GM13976 (cell line): ENCODE measurements at regions not wholly inside any gene's neighbourhood (a gene's known extent, or its start where the extent isn't known, plus 50 kb on each side); places are given as distances from the start of the nearest gene placed in this dataset.

ENCODE experiments used
- DNase-seq: peaks from one replicate; pipeline ENCODE4 v3.0.0; 2012; ENCODE audit warnings: low spot score
- in situ Hi-C: fragments of 300-500 bp; cut with MboI; formaldehyde crosslinking; loops from one replicate; pipeline ENCODE4 v1.12.0; 2022; ENCODE audit warnings: low sequenced_read_pairs, mixed read lengths, inconsistent platforms; ENCODE audit not compliant: unreplicated experiment
- TF ChIP-seq, protein P1 (sequence below): IDR thresholded peaks from 2 replicates; pipeline ENCODE4 v1.5.1; 2012; ENCODE audit warnings: borderline replicate concordance, mild to moderate bottlenecking; ENCODE audit not compliant: insufficient read depth; ENCODE audit errors: extremely low read depth, missing control alignments, control extremely low read depth

DNA sequence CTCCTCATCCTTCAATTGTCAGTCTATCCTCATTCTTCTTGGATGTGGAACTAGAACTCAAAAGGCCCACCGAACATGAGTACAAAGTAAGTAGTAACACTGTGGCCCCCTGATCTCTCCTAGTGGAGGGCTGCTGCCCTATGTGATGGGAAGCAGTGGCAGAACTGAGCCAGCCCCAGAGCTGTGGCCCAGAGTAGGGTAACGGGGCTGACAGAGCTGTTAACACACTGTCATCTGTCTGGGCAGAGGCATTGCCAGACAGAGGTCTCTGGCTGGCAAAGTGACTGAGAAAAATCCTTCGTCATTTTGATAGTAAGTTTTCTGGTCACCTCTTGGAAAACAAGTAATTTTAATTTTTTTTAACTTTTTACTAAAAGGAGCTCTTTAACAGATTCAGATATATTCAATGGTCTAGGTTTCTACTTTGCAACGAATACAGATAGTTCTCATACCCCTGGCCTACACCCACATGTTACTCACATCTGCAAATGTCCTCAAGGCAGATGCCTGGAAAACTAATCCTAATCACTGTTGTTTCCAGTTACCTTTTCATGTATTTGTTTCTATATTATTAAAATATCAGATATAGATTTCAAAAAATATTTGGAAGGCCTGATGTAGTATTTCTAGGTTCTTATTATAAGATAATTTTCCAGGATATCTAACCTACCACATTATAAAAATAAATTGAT lies 588.7 kb downstream of the CPS1 start:
- DNase-seq, result no peak
- TF ChIP-seq, protein P1, sequence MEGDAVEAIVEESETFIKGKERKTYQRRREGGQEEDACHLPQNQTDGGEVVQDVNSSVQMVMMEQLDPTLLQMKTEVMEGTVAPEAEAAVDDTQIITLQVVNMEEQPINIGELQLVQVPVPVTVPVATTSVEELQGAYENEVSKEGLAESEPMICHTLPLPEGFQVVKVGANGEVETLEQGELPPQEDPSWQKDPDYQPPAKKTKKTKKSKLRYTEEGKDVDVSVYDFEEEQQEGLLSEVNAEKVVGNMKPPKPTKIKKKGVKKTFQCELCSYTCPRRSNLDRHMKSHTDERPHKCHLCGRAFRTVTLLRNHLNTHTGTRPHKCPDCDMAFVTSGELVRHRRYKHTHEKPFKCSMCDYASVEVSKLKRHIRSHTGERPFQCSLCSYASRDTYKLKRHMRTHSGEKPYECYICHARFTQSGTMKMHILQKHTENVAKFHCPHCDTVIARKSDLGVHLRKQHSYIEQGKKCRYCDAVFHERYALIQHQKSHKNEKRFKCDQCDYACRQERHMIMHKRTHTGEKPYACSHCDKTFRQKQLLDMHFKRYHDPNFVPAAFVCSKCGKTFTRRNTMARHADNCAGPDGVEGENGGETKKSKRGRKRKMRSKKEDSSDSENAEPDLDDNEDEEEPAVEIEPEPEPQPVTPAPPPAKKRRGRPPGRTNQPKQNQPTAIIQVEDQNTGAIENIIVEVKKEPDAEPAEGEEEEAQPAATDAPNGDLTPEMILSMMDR, result no peak
- in situ Hi-C loops, result no loop called here

- no peak for DNase-seq
- in situ Hi-C loops, result no loop called here
- TF ChIP-seq, protein P1, result no peak
These were observed 593.3 kb downstream of the CPS1 start for GRCh38 chr2:211149731-211150130.

DNA sequence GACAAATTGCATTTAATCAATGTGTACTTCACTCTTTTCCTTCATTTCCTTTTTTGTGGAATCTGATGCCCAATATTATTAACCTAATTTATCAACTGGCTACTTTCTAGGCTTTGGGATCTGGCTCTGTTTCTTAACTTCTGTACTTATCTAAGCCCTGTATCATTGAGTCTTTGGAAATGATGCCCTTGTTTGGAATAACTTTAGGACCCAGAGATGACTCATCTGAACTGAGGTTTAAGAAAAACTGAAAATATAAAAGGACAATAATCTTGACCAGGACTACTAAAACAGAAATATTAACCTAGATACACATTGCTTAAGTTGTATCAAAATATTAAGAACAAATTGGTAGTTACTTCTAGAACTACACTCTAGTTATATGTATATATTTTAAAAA lies 600.8 kb downstream of the CPS1 start:
- in situ Hi-C loops, result no loop called here
- DNase-seq, result no peak
- TF ChIP-seq, protein P1, result no peak

DNA sequence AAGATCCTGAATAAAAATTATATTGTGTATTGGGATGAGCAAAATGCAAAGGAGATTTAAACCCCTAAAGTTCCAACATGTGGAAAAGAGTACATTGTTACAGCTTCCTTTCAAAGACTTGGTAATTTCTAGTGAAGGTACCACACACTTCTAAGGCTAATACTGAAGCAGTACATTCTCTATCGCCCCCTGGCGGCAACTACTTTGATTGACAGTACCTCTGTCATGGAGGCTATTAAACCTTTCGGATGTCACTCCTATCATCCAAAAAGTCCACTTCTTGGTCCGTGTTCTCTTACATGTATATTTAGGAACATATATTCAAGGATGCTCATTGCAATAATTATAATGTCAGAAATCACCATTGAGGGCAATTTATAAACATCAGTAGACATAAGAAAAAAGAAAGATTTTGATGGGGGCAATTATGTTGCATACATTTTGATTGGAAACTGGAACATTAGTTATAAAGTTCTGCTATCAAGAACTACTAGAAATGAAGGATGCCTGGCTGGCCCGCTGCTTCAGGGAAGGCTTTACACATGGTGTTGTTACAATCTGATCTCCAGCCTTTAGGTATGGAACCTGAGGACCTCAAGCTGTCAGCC lies 601.6 kb downstream of the CPS1 start:
- DNase-seq, result peak; percentile 43
- in situ Hi-C loops, result no loop called here
- TF ChIP-seq, protein P1, result peak; percentile 84

DNA sequence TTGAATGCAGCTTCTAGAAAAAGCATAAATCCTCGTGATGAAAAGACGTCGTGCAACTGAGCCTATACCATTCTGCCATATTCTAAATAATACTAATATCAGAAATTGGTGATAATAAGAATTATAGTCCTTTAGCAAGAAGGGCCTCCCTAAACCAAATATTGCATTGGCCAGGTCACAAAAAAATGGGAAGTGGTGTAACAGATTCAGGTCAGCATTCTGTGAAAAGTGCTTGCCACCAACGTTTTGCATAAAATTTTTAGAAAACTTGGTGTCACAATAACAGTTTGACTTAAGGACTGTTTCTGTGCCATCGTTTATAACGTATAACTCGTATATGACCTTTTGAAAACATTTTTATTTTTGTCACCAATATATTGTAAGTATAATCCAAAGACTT lies 603.6 kb downstream of the CPS1 start:
- no peak for DNase-seq
- TF ChIP-seq, protein P1, result no peak
- in situ Hi-C loops, result no loop called here

DNA sequence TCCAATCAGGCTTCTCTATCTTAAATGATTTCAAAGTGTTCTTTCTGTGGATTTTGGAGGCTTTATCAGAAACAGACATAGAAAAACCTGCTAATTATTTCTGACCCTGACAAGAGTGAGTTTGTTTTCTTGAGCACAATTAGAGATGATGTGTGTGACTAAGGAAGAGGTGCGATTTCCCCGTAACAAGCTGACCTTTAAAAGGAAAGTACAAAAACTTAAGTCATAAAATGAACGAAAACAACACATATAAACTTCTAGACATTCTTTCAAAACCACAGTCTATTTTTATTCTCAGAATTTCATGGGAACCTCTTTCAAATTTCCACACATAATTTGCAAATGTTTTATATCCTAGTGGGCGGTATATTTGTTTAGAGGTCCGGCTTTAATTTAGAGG lies 604.8 kb downstream of the CPS1 start:
- in situ Hi-C loops, result no loop called here
- DNase-seq, result no peak
- TF ChIP-seq, protein P1, result no peak
